Mucosa of rectum (tissue), 2 donors: ENCODE measurements at regions not wholly inside any gene's neighbourhood (a gene's known extent, or its start where the extent isn't known, plus 50 kb on each side); places are given as distances from the start of the nearest gene placed in this dataset.

Experiments used
- H3K27ac ChIP-seq, 2 donors: one replicate each; pipeline ENCODE4 v1.7.0; 2013; ENCODE audit warnings: inconsistent platforms in 2 of 2, low read depth in 2 of 2, low read length in 2 of 2
- H3K27me3 ChIP-seq, 2 donors: one replicate each; pipeline ENCODE4 v1.7.0; 2013; ENCODE audit warnings: low read length in 2 of 2; ENCODE audit not compliant: control insufficient read depth in 2 of 2, insufficient read depth in 2 of 2
- H3K36me3 ChIP-seq, 2 donors: one replicate each; pipeline ENCODE4 v1.7.0; 2013; ENCODE audit warnings: low read length in 2 of 2; ENCODE audit not compliant: control insufficient read depth in 2 of 2, insufficient read depth in 2 of 2
- H3K4me1 ChIP-seq, 2 donors: one replicate each; pipeline ENCODE4 v1.7.0; 2013; ENCODE audit warnings: low read length in 2 of 2, mild to moderate bottlenecking in 1 of 2; ENCODE audit not compliant: control insufficient read depth in 2 of 2, insufficient read depth in 2 of 2
- H3K4me3 ChIP-seq, 2 donors: one replicate each; pipeline ENCODE4 v1.7.0; 2013; ENCODE audit warnings: low read length in 2 of 2
- H3K9ac ChIP-seq, 2 donors: one replicate each; pipeline ENCODE4 v1.7.0; 2013; ENCODE audit warnings: low read length in 2 of 2, low read depth in 1 of 2, mild to moderate bottlenecking in 1 of 2
- H3K9me3 ChIP-seq, 2 donors: one replicate each; pipeline ENCODE4 v1.7.0; 2013; ENCODE audit warnings: low read length in 2 of 2; ENCODE audit not compliant: control insufficient read depth in 2 of 2
- donor health status: healthy.
- donor health status: Normal muscosa, but diverticular disease.

DNA sequence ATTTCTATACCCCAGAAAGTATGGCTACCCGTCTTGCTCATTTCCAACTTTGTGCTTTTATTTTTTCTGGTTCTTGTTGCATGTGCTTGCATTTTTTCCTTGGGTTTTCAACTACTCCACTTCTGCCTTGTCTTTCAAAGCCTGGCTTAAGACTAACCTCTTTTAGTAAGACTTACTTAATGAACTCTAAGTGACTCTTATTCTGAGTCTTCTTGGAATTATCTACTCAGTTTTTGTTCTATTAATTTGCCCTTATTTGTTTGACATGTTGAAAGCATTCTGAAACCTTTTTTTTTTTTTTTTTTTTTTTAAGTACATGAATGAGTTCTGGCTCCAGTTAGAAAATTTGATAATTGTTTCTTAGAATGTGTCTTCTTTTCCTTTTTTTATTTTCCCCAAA, 74.8 kb downstream of the SLIT2 start:
- Histone ChIP-seq H3K4me3 (no peak overlapping the region), H3K9ac (no peak overlapping the region), H3K4me1 (no peaks in the 10 kb centered on the region), H3K27ac (no peak overlapping the region), H3K9me3 (no peaks in the 10 kb centered on the region), H3K27me3 (no peaks in the 10 kb centered on the region), H3K36me3 (no peaks in the 10 kb centered on the region)

DNA sequence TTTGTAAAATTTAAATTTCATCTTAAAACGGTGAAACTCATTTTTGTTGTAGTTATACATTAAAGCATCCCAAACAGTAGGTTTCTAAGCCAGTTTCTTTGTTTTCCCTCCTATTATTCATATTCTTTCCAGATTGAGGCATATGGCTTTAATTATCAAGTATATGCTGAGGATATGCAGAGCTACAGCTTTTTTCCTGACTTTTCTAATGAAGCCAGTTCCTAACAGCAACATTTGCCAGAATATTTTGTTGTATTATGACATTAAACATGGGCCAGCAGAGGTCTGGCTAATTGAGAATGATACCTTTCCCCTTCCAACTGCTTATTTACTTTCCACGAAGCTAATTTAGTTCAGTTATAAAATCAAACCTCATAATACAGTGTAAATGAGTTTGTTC, 75.3 kb downstream of the SLIT2 start:
- H3K4me1 ChIP-seq: no peaks in the 10 kb centered on the region
- no peaks in the 10 kb centered on the region for H3K27me3 ChIP-seq
- no peak overlapping the region for H3K4me3 ChIP-seq
- H3K9me3 ChIP-seq: no peaks in the 10 kb centered on the region
- H3K27ac ChIP-seq: no peak overlapping the region
- H3K36me3 ChIP-seq: no peaks in the 10 kb centered on the region
- no peak overlapping the region for H3K9ac ChIP-seq

DNA sequence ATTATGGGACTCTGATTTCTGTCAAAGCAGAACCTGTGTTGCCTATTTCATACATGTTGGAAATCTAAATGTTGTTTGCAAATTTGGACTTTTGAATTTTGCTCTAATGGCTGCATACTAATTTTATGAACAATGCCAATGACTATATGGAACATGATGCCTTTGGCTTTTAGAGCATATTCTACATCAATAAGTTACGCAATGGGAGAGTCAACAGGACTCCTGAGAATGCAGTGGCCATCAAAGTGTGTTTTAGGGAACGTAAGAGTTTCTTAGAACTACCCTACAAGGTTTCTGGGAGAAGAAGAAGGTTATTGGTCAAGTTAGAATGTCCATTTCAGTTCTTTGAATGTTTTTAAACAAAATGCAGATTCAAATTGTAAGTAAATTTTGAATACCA, 76.1 kb downstream of the SLIT2 start:
- Histone ChIP-seq H3K4me1 (no peaks in the 10 kb centered on the region), H3K9me3 (no peaks in the 10 kb centered on the region), H3K9ac (no peak overlapping the region), H3K36me3 (no peaks in the 10 kb centered on the region), H3K27me3 (no peaks in the 10 kb centered on the region), H3K27ac (no peak overlapping the region), H3K4me3 (no peak overlapping the region)

DNA sequence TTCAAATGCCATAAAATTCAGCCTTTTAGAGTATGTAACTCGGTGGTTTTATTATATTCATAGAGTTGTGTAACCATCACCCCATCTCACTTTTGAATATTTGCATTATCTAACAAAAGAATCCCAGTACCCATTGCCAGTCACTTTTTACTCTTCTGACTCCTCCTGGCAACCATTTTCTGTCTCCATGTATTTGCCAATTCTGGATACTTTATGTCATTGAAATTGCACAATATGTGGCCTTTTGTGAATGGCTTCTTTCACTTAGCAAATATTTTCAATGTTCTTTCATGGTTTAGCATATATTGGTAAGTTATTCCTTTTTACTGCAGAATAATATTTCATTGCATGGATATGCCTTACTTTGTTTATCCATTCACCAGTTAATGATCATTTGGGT, 79.9 kb downstream of the SLIT2 start:
- Histone ChIP-seq H3K36me3 (no peaks in the 10 kb centered on the region), H3K4me3 (no peak overlapping the region), H3K27ac (no peak overlapping the region), H3K4me1 (no peaks in the 10 kb centered on the region), H3K27me3 (no peaks in the 10 kb centered on the region), H3K9ac (no peak overlapping the region), H3K9me3 (no peaks in the 10 kb centered on the region)

DNA sequence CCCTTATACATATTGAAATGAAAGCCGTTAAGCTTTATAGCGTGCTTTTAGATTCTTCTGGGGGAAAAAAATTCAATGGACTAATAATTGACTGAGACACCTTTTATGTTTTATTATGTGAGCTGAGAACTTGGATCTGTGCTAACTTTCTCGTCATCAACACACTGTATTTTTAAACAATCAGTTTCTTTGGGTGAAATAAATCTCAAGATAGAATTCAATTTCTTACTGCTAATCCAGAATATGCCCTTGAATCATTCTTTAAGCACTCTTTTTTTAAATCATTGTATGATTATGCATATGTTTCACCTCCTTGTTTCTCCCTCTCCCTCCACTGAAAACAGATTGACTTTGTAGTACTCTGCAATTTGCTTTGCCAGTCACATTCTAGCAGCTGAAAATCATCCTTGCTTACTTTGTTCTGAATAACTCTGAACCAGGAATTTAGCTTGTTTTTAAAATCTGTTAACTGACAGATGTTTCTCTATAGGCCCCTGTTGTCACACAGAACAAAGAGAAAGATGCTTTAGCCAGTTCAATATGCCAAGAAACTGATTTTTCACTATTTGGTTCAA, 81.5 kb downstream of the SLIT2 start:
- Histone ChIP-seq H3K9ac (no peak overlapping the region), H3K4me1 (no peaks in the 10 kb centered on the region), H3K9me3 (no peaks in the 10 kb centered on the region), H3K4me3 (no peak overlapping the region), H3K27ac (no peak overlapping the region), H3K36me3 (no peaks in the 10 kb centered on the region), H3K27me3 (no peaks in the 10 kb centered on the region)

DNA sequence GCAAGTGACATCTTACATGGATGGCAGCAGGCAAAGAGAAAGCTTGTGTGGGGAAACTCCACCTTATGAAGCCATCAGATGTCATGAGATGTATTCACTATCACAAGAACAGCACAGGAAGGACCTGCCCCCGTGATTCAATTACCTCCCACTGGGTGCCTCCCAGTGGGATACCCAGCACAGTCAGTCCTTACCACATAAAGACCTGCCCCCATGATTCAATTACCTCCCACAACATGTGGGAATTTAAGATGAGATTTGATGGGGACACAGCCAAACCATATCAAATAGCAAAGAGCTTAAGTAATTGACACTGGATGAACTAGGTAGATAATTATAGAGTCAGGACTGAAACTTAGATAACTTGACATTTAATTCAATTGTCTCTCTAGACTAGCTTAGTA, 85.6 kb downstream of the SLIT2 start:
- Histone ChIP-seq H3K9me3 (no peaks in the 10 kb centered on the region), H3K4me1 (no peaks in the 10 kb centered on the region), H3K27me3 (no peaks in the 10 kb centered on the region), H3K4me3 (no peak overlapping the region), H3K9ac (no peak overlapping the region), H3K36me3 (no peaks in the 10 kb centered on the region), H3K27ac (no peak overlapping the region)

DNA sequence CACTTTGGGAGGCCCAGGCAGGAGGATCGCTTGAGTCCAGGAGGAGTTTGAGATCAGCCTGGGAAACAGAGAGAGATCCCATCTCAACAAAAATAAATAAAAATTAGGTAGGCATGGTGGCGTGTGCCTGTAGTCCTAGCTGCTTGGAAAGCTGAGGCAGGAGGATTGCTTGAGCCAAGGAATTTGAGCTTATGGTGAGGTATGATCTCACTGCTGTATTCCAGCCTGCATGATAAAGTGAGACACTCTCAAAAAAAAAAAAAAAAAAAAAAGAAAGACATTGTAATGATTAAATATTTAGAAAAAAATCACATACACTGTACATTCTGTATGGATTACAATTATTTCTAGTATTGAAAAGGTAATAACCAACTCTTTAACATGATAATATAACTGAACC, 87.1 kb downstream of the SLIT2 start:
- H3K27ac ChIP-seq: no peak overlapping the region
- H3K9me3 ChIP-seq: no peaks in the 10 kb centered on the region
- no peaks in the 10 kb centered on the region for H3K36me3 ChIP-seq
- no peak overlapping the region for H3K9ac ChIP-seq
- no peaks in the 10 kb centered on the region for H3K27me3 ChIP-seq
- no peaks in the 10 kb centered on the region for H3K4me1 ChIP-seq
- no peak overlapping the region for H3K4me3 ChIP-seq

DNA sequence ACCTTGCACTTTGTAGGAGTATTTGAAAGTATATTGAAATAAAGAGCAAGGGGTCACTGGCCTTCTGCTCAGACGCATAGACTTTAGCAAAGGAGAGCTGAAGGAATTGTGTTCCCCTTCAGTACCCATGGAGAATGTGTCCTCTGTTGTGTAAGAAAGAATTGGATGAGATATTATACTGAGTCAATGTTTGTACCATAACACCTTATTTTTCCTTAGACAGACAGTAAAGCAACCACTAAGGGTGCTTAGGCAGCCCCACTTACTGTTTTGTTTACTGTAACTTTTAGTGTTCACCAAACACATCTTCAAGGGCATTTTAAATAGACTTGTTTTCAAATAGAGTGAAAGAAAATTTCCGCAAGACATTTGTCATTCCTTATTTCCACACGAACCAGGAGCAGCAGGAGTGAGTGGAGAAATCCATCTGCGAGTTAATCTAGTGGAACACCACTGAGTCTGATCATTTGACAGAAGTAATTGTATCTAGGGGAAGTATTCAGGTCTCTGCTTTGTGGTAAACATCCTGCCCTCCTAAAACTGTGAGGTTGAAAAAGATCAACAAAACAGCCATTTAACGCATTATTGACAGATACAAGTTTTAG, 89.5 kb downstream of the SLIT2 start:
- H3K9me3 ChIP-seq: no peaks in the 10 kb centered on the region
- no peaks in the 10 kb centered on the region for H3K27me3 ChIP-seq
- no peaks in the 10 kb centered on the region for H3K4me1 ChIP-seq
- no peak overlapping the region for H3K27ac ChIP-seq
- no peak overlapping the region for H3K9ac ChIP-seq
- H3K4me3 ChIP-seq: no peak overlapping the region
- H3K36me3 ChIP-seq: no peaks in the 10 kb centered on the region

DNA sequence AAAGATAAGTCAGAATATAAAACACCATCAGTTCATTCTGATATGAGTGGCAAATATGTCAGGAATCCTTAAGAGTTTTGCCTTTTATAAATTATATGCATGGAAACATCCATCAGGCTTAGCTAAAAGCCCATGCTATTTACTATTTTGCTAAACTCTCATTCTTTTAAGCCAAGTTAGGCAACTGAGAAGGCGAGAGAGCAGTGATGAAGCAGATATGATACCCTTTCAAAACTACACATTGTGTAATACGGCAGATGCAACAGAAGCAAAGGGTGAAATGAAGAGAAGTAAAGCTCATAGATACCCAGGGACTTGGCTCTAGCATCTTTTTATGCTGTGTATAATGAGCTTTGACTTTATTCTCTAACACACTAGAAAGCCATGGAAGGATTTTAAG, 95.8 kb downstream of the SLIT2 start:
- H3K27me3 ChIP-seq: no peaks in the 10 kb centered on the region
- H3K4me1 ChIP-seq: no peaks in the 10 kb centered on the region
- H3K36me3 ChIP-seq: no peaks in the 10 kb centered on the region
- H3K9me3 ChIP-seq: no peaks in the 10 kb centered on the region
- no peak overlapping the region for H3K9ac ChIP-seq
- H3K4me3 ChIP-seq: no peak overlapping the region
- no peak overlapping the region for H3K27ac ChIP-seq

DNA sequence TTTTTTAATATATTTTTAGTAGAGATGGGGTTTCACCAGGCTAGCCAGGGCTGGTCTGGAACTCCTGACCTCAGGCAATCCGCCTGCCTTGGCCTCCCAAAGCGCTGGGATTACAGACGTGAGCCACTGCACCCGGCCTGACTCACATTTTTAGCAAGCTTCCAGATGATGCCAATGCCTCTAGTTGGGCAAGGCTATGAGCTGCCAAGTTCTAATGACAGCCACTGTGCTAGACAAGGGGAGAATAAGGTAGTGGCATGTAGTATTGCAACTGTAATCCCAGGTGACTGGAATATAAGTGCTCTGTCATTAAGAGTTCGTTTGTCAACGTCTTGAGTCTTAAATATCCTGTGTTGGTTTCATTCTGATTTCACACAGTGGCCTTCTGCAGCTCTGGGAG, 96.7 kb downstream of the SLIT2 start:
- H3K27ac ChIP-seq: no peak overlapping the region
- no peaks in the 10 kb centered on the region for H3K36me3 ChIP-seq
- no peak overlapping the region for H3K9ac ChIP-seq
- H3K4me3 ChIP-seq: no peak overlapping the region
- H3K27me3 ChIP-seq: no peaks in the 10 kb centered on the region
- H3K4me1 ChIP-seq: no peaks in the 10 kb centered on the region
- no peaks in the 10 kb centered on the region for H3K9me3 ChIP-seq
